ENCODE measurements at regions not wholly inside any gene's neighbourhood (a gene's known extent, or its start where the extent isn't known, plus 50 kb on each side); places are given as distances from the start of the nearest gene placed in this dataset.

GRCh38 chr16:13858873-13859580 is 60.9 kb upstream of the ERCC4 start:
- no peak for DNase-seq (ENCODE audit: low spot score)

GRCh38 chr16:13863075-13863765 is 56.7 kb upstream of the ERCC4 start:
- DNase-seq (ENCODE audit: low spot score), result no peak

DNA sequence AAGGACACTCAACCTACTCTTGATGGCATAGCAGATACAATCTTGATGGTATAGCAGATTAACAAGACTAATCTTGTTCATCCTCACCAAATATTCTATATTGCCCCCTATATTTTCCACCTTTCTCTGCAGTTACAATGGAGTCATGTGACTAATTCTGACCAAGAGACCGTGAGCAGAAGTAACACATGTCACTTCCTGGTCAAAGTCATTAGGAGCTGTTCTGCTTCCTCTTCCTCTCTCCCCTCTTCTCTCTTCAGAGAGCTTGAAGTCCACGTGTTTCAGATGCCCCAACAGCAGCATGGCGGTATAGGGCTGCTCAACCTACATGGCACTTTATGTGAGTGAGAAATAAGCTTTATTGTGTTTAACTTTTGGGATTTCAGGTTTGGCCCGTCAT is 55.3 kb upstream of the ERCC4 start:
- no peak for DNase-seq (ENCODE audit: low spot score)

DNA sequence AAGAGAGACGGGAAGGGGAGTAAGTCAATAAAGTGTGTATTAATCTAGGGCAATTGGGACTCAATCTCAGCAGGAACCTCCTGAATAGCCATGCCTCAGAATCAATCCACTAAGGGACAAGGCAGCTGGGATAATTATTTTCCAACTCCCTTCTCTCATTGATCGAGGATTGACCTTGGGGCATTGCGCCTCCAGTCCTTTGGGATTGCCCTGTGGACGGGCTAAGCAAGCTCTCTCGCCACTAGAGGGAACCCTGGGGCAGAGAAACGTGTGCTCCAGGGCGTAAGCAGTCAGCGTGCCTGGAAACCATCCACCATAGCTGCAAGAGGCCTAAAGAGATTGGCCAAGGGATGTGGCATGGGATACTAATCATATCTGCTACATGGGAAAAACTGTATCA is 53.9 kb upstream of the ERCC4 start:
- DNase-seq (ENCODE audit: low spot score), result peak; percentile 85

Measured in HT-29 (cell line).